ENCODE measurements at regions not wholly inside any gene's neighbourhood (a gene's known extent, or its start where the extent isn't known, plus 50 kb on each side); places are given as distances from the start of the nearest gene placed in this dataset.

GRCh38 chr1:192081359-192081758 is 76.9 kb upstream of the RGS18 start:
- ATAC-seq (no peak), FAIRE-seq (no peak), DNase-seq (ENCODE audit: low spot score) (no peak)
- H3K27ac ChIP-seq (ENCODE audit: extremely low read length, insufficient read depth, low read length) = no peak overlapping the region
- no peak overlapping the region for H3K9ac ChIP-seq (ENCODE audit: insufficient read depth, low read depth, low read length)
- no peaks in the 10 kb centered on the region for H3K36me3 ChIP-seq (replicated peaks in 1 of 2; ENCODE audit: control insufficient read depth in 1 of 2, insufficient read depth in 2 of 2, low read length in 2 of 2)
- H3K4me2 ChIP-seq (ENCODE audit: low read depth, low read length) = no peak overlapping the region
- H3K9me3 ChIP-seq (ENCODE audit: low read length) = no peaks in the 10 kb centered on the region
- H3K4me1 ChIP-seq (ENCODE audit: insufficient read depth, low read length) = no peaks in the 10 kb centered on the region
- TF ChIP-seq ZBTB4 (CRISPR knock-in tag; IDR thresholded peaks at IDR 0.05; ENCODE audit: borderline replicate concordance) = no peak
- TF ChIP-seq MTA1 (CRISPR knock-in tag; IDR thresholded peaks at IDR 0.05; ENCODE audit: borderline replicate concordance) = no peak
- no peak for TF ChIP-seq SKI (IDR thresholded peaks at IDR 0.05; ENCODE audit: partially characterized antibody)
- no peak for TF ChIP-seq ZNF256 (CRISPR knock-in tag; conservative IDR thresholded peaks at IDR 0.05)
- TF ChIP-seq IKZF5 (CRISPR knock-in tag; IDR thresholded peaks at IDR 0.05) = no peak
- TF ChIP-seq NFRKB (IDR thresholded peaks at IDR 0.05) = no peak
- no peak for TF ChIP-seq FLYWCH1 (CRISPR knock-in tag; IDR thresholded peaks at IDR 0.05)
- TF ChIP-seq, protein P1, sequence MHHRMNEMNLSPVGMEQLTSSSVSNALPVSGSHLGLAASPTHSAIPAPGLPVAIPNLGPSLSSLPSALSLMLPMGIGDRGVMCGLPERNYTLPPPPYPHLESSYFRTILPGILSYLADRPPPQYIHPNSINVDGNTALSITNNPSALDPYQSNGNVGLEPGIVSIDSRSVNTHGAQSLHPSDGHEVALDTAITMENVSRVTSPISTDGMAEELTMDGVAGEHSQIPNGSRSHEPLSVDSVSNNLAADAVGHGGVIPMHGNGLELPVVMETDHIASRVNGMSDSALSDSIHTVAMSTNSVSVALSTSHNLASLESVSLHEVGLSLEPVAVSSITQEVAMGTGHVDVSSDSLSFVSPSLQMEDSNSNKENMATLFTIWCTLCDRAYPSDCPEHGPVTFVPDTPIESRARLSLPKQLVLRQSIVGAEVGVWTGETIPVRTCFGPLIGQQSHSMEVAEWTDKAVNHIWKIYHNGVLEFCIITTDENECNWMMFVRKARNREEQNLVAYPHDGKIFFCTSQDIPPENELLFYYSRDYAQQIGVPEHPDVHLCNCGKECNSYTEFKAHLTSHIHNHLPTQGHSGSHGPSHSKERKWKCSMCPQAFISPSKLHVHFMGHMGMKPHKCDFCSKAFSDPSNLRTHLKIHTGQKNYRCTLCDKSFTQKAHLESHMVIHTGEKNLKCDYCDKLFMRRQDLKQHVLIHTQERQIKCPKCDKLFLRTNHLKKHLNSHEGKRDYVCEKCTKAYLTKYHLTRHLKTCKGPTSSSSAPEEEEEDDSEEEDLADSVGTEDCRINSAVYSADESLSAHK (CRISPR knock-in tag; IDR thresholded peaks at IDR 0.05; ENCODE audit: borderline replicate concordance) = no peak
- TF ChIP-seq ZNF569 (CRISPR knock-in tag; IDR thresholded peaks at IDR 0.05; ENCODE audit: borderline replicate concordance) = no peak
- TF ChIP-seq ZKSCAN1 (IDR thresholded peaks at IDR 0.05; ENCODE audit: low read length) = no peak
- no peak for TF ChIP-seq HNF4A (CRISPR knock-in tag; IDR thresholded peaks at IDR 0.05)
- TF ChIP-seq YY1 (IDR thresholded peaks at IDR 0.05; ENCODE audit: insufficient read depth, insufficient replicate concordance, low read depth, low read length) = no peak
- TF ChIP-seq ZNF615 (CRISPR knock-in tag; IDR thresholded peaks at IDR 0.05; ENCODE audit: borderline replicate concordance) = no peak
- TF ChIP-seq TEF (CRISPR knock-in tag; IDR thresholded peaks at IDR 0.05) = no peak
- no peak for TF ChIP-seq ZNF501 (CRISPR knock-in tag; IDR thresholded peaks at IDR 0.05)
- no peak for TF ChIP-seq CREM (IDR thresholded peaks at IDR 0.05)
- no peak for TF ChIP-seq CREM (CRISPR knock-in tag; IDR thresholded peaks at IDR 0.05)
- no peak for TF ChIP-seq SCMH1 (CRISPR knock-in tag; IDR thresholded peaks at IDR 0.05; ENCODE audit: borderline replicate concordance)
- TF ChIP-seq MTF2 (CRISPR knock-in tag; IDR thresholded peaks at IDR 0.05; ENCODE audit: borderline replicate concordance) = no peak
- TF ChIP-seq MEIS2 (CRISPR knock-in tag; IDR thresholded peaks at IDR 0.05) = no peak
- no peak for TF ChIP-seq KMT2B (CRISPR knock-in tag; IDR thresholded peaks at IDR 0.05)
- no peaks in the 10 kb centered on the region for H3K79me2 ChIP-seq (ENCODE audit: insufficient read depth, low read length)
- no TSS peak for BruUV-seq (replicated peaks)
- in situ Hi-C loops (cut with HindIII; ENCODE audit: extremely low pct_ligation_motif_present, low pct_unique_long_range_greater_than_20kb) (no loop called here), intact Hi-C loops (cut with micrococcal nuclease; ENCODE audit: unreplicated experiment) (no loop called here)
- no peak overlapping the region for H3K4me3 ChIP-seq (replicated peaks in 1 of 3; ENCODE audit: insufficient read depth in 1 of 3, low read depth in 2 of 3, low read length in 3 of 3)
- H2AFZ ChIP-seq (ENCODE audit: low read length) = no peak overlapping the region
- H3K27me3 ChIP-seq (ENCODE audit: control insufficient read depth in 1 of 2, insufficient read depth in 2 of 2, low read length in 2 of 2) = no peaks in the 10 kb centered on the region
- ChIA-PET CTCF (ENCODE audit: low intra/inter-chr PET ratio, low total read pairs) (no interaction called here), POLR2A (no interaction called here)
- no peaks in the 10 kb centered on the region for H4K20me1 ChIP-seq (ENCODE audit: insufficient read depth, low read length)

All from HepG2 (cell line).